ENCODE measurements at regions not wholly inside any gene's neighbourhood (a gene's known extent, or its start where the extent isn't known, plus 50 kb on each side); places are given as distances from the start of the nearest gene placed in this dataset.

GRCh38 chr3:193980326-193980725 is 155.6 kb upstream of the HES1 start:
- Histone ChIP-seq H3K4ac (replicated peaks; ENCODE audit: insufficient read length, low read depth, low read length) (no peak overlapping the region), H3K4me1 (replicated peaks in 1 of 4; ENCODE audit: control insufficient read depth in 3 of 4, insufficient read depth in 4 of 4, low read length in 3 of 4) (peaks cover 0 to 3% (median 0%) of the 10 kb centered on the region in 4 experiments; a peak in 2 of 7 replicates), H4K20me1 (replicated peaks in 1 of 2; ENCODE audit: control insufficient read depth in 1 of 2, insufficient read depth in 2 of 2, low read length in 2 of 2) (no peaks in the 10 kb centered on the region), H4K5ac (ENCODE audit: insufficient read length, low read depth, low read length) (no peak overlapping the region), H3K36me3 (ENCODE audit: control insufficient read depth in 2 of 4, insufficient read depth in 4 of 4, low read length in 3 of 4) (no peaks in the 10 kb centered on the region), H3K56ac (replicated peaks; ENCODE audit: insufficient read length, low read depth, low read length) (no peak overlapping the region), H4K8ac (ENCODE audit: extremely low read depth, insufficient read depth, low read length) (no peak overlapping the region), H3K79me2 (ENCODE audit: control insufficient read depth in 1 of 2, insufficient read depth in 2 of 2, low read length in 2 of 2) (no peaks in the 10 kb centered on the region), H3K27me3 (replicated peaks in 1 of 4; ENCODE audit: control insufficient read depth in 3 of 4, extremely low read depth in 1 of 4, insufficient read depth in 3 of 4, low read length in 3 of 4) (peaks cover 0 to 5% (median 0%) of the 10 kb centered on the region in 4 experiments; a peak in 3 of 7 replicates), H3K9ac (replicated peaks in 1 of 4; ENCODE audit: extremely low read depth in 1 of 4, low read depth in 3 of 4, low read length in 3 of 4) (no peak overlapping the region), H3K4me2 (ENCODE audit: insufficient read depth in 1 of 2, low read depth in 2 of 2, low read length in 2 of 2) (no peak overlapping the region), H3K14ac (ENCODE audit: insufficient read length) (no peak overlapping the region), H2BK12ac (ENCODE audit: low read depth, low read length) (no peak overlapping the region), H2AFZ (ENCODE audit: low read length) (no peak overlapping the region), H3K79me1 (ENCODE audit: low read depth, low read length) (no peaks in the 10 kb centered on the region), H2BK5ac (ENCODE audit: low read depth, low read length) (no peak overlapping the region), H3K4me3 (ENCODE audit: extremely low read depth in 1 of 4, insufficient read depth in 2 of 4, low read depth in 3 of 4, low read length in 4 of 4) (no peak overlapping the region), H2BK20ac (ENCODE audit: low read length) (no peak overlapping the region), H4K91ac (replicated peaks; ENCODE audit: insufficient read length, low read length) (no peak overlapping the region), H2BK120ac (replicated peaks; ENCODE audit: low read depth, low read length) (no peak overlapping the region), H3K18ac (ENCODE audit: extremely low read depth, low read length) (no peak overlapping the region), H2BK15ac (ENCODE audit: low read length) (no peak overlapping the region), H3K9me3 (ENCODE audit: insufficient read depth in 2 of 2, low read depth in 1 of 2, low read length in 1 of 2) (no peaks in the 10 kb centered on the region), H2AK5ac (ENCODE audit: low read depth, low read length) (no peak overlapping the region), H3K23me2 (ENCODE audit: low read depth, low read length) (no peaks in the 10 kb centered on the region), H3K27ac (ENCODE audit: low read depth, low read length) (no peak overlapping the region), H3K23ac (ENCODE audit: insufficient read length) (no peak overlapping the region)
- DNase-seq (ENCODE audit: low read depth in 1 of 2, low spot score in 2 of 2) (no peak), FAIRE-seq (no peak)
- no peak for TF ChIP-seq SIRT6 (IDR thresholded peaks at IDR 0.05; ENCODE audit: low read length)
- no peak for TF ChIP-seq TEAD4 (IDR thresholded peaks at IDR 0.05; ENCODE audit: low read depth, low read length)
- TF ChIP-seq POLR2AphosphoS5 (IDR thresholded peaks at IDR 0.05; ENCODE audit: low read depth, low read length), result no peak
- no peak for TF ChIP-seq SAP30 (IDR thresholded peaks at IDR 0.05; ENCODE audit: insufficient read depth, insufficient replicate concordance, low read length)
- TF ChIP-seq ZNF274 (IDR thresholded peaks at IDR 0.05; ENCODE audit: borderline replicate concordance, extremely low read depth, low read length), result no peak
- no peak for TF ChIP-seq MAX (IDR thresholded peaks at IDR 0.05)
- 91% methylated on average over 7 of the region's 7 CpGs; no CpG with 5 or more reads in 1 of the 2 experiments for WGBS, 2 experiments (ENCODE audit: extremely low coverage in 1 of 2, insufficient coverage in 1 of 2, insufficient read length in 1 of 2, insufficient replicate concordance in 2 of 2, low coverage in 1 of 2, low lambda C conversion rate in 2 of 2, missing lambda C conversion rate in 1 of 2)
- ChIA-PET POLR2A (ENCODE audit: partially characterized antibody) (interaction anchor here (1.2 kb wide), 1 partner anchor 17 kb away, joined by 5 read pairs; no protein-coding TSS in a partner anchor), CTCF (ENCODE audit: partially characterized antibody) (interaction anchor here (0.6 to 3.9 kb wide), 8 partner anchors 9 to 974 kb away, joined by 3 to 13 read pairs (median 3); no protein-coding TSS in a partner anchor)

Data from H1 (cell line).